PFSK-1 (cell line): ENCODE measurements at regions not wholly inside any gene's neighbourhood (a gene's known extent, or its start where the extent isn't known, plus 50 kb on each side); places are given as distances from the start of the nearest gene placed in this dataset.

Experiments
- POLR2AphosphoS5 ChIP-seq: IDR thresholded peaks from 2 replicates; pipeline ENCODE4 v1.6.1; 2012; ENCODE audit warnings: low read depth, mild to moderate bottlenecking, control low read depth, low read length, moderate library complexity
- SIN3A ChIP-seq: IDR thresholded peaks from 2 replicates; pipeline ENCODE4 v1.6.1; 2012; ENCODE audit warnings: mild to moderate bottlenecking, low read length, moderate library complexity, borderline replicate concordance; ENCODE audit not compliant: insufficient read depth
- TAF1 ChIP-seq: IDR thresholded peaks from 2 replicates; pipeline ENCODE4 v1.6.1; 2012; ENCODE audit warnings: low read length, control low read depth, borderline replicate concordance; ENCODE audit not compliant: insufficient read depth
- TF ChIP-seq, protein P1 (sequence below), 2 experiments: IDR thresholded peaks; 2 replicates each; pipeline versions ENCODE4 v1.6.1 to v1.8.0; 2011 to 2012; ENCODE audit warnings: low read depth in 2 of 2, low read length in 2 of 2, control low read depth in 1 of 2, inconsistent platforms in 1 of 2, mild to moderate bottlenecking in 1 of 2, moderate library complexity in 1 of 2; ENCODE audit not compliant: insufficient read depth in 1 of 2

DNA sequence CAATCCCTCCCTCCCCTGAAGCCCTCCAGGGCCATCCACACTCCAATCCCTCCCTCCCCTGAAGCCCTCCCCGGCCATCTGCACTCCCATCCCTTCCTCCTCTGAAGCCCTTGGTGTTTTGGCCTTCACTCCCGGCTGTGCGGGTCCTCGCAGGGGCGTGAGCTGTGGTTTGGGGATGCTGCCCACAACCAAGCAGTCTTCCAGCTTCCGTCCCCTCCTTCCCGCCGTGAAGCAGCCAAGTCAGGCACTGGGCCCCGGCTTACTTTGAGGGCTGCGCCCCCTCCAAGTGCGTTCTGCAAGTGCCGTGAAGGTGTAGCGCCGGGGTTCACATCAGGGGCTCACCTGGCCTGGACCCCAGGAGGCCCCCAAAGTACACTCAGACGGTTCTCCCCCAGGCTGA, 335.9 kb downstream of the BRD1 start:
- no peak for TF ChIP-seq POLR2AphosphoS5
- TF ChIP-seq SIN3A, result no peak
- TF ChIP-seq, protein P1, sequence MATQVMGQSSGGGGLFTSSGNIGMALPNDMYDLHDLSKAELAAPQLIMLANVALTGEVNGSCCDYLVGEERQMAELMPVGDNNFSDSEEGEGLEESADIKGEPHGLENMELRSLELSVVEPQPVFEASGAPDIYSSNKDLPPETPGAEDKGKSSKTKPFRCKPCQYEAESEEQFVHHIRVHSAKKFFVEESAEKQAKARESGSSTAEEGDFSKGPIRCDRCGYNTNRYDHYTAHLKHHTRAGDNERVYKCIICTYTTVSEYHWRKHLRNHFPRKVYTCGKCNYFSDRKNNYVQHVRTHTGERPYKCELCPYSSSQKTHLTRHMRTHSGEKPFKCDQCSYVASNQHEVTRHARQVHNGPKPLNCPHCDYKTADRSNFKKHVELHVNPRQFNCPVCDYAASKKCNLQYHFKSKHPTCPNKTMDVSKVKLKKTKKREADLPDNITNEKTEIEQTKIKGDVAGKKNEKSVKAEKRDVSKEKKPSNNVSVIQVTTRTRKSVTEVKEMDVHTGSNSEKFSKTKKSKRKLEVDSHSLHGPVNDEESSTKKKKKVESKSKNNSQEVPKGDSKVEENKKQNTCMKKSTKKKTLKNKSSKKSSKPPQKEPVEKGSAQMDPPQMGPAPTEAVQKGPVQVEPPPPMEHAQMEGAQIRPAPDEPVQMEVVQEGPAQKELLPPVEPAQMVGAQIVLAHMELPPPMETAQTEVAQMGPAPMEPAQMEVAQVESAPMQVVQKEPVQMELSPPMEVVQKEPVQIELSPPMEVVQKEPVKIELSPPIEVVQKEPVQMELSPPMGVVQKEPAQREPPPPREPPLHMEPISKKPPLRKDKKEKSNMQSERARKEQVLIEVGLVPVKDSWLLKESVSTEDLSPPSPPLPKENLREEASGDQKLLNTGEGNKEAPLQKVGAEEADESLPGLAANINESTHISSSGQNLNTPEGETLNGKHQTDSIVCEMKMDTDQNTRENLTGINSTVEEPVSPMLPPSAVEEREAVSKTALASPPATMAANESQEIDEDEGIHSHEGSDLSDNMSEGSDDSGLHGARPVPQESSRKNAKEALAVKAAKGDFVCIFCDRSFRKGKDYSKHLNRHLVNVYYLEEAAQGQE (IDR thresholded peaks at IDR 0.05; ENCODE audit: insufficient read depth in 1 of 2, low read depth in 2 of 2, low read length in 2 of 2), result no peak
- TF ChIP-seq TAF1, result no peak
